GM21360 (cell line): ENCODE measurements at regions not wholly inside any gene's neighbourhood (a gene's known extent, or its start where the extent isn't known, plus 50 kb on each side); places are given as distances from the start of the nearest gene placed in this dataset.

Source experiments
- ATAC-seq: cut with Tn5 transposase; IDR thresholded peaks from one replicate; pipeline ENCODE4 v1.9.1; 2021; ENCODE audit warnings: mild to moderate bottlenecking, moderate library complexity; ENCODE audit not compliant: unreplicated experiment

- no peak for ATAC-seq
Observed at GRCh38 chr4:160161026-160161425, 1058.1 kb downstream of the RAPGEF2 start.

GRCh38 chr4:160175064-160175643 is 1072.3 kb downstream of the RAPGEF2 start:
- no peak for ATAC-seq

DNA sequence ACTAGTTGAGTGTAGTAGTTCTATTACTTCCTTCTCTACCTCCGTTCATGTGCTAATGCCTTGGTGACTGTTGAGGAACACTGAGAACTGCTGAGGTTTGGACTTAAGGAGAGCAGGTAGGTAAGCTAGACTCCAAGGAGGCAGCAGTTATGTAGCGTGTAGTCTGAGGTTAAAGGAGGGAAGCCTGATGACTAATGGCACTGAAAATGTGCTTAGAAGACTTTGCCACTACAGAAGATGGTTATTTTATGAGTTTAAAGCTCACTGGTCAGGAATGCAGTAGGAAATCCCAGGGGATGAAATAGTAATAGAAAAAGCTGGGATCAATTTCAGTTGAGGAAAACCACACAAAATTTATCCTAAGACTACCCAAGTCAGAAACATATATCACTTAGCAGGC is 1077.3 kb downstream of the RAPGEF2 start:
- ATAC-seq, result no peak

DNA sequence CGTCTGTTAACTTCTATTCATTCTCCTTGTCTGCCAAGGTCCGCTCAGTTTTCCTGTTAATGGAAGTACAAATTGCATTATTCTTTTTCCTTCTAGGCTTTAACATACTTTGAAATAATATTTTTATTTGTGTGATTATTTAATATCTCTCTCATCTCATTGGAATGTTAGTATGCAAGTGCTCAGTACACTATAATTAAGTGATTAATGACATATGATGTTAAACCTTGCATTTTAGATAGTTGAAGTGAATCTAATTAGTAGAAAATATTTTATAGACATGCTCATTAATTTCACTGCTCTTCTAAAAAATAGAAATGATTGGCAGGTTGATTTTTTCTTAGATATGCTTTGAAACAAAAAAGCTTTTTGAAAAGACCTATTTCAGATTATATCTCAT is 1079.8 kb downstream of the RAPGEF2 start:
- no peak for ATAC-seq

DNA sequence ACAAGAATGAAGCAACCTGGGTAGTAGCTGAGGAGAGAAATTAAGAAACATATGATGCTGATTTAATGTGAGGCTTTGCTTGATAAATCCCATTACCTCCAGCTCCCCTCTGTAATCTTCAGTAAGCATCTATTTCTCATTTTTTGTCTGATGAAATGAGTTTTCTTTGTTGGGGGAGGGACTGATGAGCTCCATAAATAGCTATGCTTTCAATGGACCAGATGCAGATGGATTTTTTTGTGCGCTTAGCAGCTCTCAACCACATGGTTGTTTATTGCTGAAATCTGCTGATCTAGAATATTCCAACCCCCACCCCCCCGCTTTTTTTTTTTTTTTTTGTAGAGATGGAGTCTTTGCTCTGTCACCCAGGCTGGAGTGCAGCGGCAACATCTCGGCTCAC is 1082.0 kb downstream of the RAPGEF2 start:
- no peak for ATAC-seq

DNA sequence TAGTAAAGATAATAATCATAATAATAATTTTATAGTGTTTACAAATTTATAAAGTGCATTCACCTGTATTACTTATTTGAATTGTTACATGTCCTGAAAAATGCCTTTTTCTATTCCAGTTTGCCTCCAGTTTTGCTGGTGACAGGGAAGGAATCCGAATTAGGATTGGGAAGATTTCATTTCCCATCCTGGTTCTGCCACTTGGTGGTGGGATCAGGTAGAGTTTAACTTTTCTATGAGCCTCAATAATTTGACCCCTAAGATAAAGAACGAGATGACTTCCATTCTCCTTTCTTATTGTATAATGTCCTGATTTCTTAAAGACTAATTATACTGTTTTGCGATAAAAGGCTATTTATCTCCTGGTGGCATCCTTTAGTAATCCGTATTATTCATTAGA is 1090.9 kb downstream of the RAPGEF2 start:
- ATAC-seq, result no peak

- no peak for ATAC-seq
Observed at GRCh38 chr4:160194716-160195115, 1091.8 kb downstream of the RAPGEF2 start.

DNA sequence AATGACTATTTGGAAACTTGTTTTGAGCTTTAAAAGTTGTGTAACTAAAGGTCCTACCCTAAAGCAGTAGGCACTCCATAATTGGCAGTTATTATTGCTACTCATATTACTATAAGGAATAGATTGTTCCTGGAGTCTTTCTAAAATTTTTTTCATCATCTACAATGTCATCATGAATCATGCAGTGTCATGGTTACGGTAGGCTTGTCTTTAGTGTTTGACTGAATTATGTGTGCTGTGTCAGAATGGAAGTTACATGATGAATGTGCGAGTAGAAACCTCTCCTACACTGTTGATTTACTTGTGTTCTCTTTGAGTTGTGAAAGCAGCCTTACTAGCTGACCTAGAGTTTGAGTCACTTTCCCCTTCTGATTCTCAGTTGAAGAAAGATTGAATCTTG is 1099.9 kb downstream of the RAPGEF2 start:
- ATAC-seq, result peak; percentile 49

- ATAC-seq, result no peak
Observed at GRCh38 chr4:160212078-160212477, 1109.2 kb downstream of the RAPGEF2 start.

DNA sequence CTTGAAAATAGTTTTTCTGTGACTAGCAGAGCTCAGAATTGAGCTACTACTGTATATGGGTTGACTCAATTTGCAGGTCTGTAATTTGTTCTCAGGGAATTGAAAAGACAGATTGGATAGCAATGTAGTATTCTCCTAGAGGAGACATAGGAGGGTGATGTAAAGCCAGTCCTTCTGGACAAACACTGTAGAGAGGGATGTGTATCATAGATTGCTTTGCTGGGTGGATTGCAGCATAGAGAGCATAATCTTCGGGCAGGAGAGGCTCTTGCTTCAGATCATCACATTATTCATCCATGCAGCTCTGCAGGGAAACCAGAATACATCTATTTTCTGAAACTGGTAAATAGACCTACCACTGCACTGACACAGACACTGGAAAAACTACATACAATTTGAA is 1110.5 kb downstream of the RAPGEF2 start:
- ATAC-seq, result no peak

DNA sequence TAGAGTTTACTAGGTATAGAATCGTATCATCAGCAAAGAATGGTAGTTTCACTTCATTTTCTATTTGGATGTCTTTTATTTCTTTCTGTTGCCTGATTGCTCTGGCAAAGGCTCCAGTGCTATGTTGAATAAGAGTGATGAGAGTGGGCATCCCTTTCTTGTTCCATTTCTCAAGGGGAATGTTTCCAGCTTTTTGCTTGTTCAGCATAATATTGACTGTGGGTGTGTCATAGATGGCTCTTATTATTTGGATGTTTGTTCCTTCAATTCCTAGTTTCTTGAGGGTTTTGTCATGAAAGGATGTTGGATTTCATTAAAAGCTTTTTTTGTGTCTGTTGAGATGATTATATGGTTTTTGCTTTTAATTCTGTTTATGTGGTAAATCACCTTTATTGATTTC is 1114.5 kb downstream of the RAPGEF2 start:
- no peak for ATAC-seq

GRCh38 chr4:160224049-160224448 is 1121.2 kb downstream of the RAPGEF2 start:
- no peak for ATAC-seq

- no peak for ATAC-seq
Observed at GRCh38 chr4:160233141-160233540, 1130.3 kb downstream of the RAPGEF2 start.

GRCh38 chr4:160235285-160235684 is 1132.4 kb downstream of the RAPGEF2 start:
- ATAC-seq, result no peak

DNA sequence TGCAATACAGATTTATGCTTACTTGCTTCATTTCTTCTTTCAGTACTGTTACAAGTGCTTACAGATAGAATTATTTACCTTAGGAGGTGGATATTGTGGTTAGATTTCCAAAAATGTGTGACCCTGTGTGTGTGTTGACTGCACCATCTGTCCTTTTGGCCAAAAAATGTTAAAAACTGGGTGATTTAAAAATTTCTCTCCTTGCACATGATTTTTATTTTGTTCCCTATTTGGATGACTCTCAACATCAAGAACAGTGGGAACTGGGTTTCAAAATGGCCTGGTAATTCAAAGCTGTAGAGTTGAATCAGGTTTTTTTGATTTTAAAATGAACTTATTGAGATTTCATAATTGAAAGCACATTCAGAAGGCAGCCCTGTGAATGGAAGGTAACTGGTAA is 1132.9 kb downstream of the RAPGEF2 start:
- no peak for ATAC-seq

DNA sequence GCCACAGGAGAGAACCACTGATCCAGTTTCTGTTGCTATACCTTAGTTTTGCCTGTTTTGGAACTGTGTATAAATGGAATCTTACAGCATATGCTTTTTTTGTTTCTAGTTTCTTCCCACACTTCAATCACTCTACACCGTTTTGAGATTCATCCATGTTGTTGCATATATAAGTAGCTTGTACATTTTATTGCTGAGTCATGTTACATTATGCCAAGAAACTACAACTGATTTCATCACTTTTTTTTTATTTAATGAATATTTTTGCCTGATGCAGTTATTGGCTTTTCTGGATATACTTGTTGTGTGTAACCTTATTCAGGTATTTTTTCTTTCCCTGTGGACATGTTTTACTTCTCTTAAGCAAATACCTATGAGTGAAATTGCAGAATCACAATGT is 1135.9 kb downstream of the RAPGEF2 start:
- ATAC-seq, result no peak

- ATAC-seq, result no peak
Observed at GRCh38 chr4:160247091-160247656, 1144.3 kb downstream of the RAPGEF2 start.

GRCh38 chr4:160251522-160252170 is 1148.8 kb downstream of the RAPGEF2 start:
- no peak for ATAC-seq

DNA sequence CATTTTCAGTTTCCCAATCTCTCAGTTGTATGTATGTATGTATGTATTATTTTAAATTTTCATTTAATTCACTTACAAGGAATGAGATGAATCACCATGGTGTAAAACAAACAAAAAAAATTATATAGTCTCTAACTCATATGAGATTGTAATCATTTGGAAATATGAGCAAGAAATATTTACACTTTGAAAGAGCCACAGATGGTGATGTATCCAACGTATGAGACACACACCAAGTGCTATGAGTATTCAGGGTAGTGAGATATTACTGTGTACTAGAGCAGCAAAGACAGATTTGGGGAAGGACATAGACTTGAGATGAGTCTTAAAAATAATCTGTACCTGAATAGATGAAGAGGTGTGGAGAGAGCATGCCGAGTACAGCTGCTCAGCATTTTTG is 1154.4 kb downstream of the RAPGEF2 start:
- ATAC-seq, result no peak

GRCh38 chr4:160265014-160265413 is 1162.1 kb downstream of the RAPGEF2 start:
- no peak for ATAC-seq

DNA sequence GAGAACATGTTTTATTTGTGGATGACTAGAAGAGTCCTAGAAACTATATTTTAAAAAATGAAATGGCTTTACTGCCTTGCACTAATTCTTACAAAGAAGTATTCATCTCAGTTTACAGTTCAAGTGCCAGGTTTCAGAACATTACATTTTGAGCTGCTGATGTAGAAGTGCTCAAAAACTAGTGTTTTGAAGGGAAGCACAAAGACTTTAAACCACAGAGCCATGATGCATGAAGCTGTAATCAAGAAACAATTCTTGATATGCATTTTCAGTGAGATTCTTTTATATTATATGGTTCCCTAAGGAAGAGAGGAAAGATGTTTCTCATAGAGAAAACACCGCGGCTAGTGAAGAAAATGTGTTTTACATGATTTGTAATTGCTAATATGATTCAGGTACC is 1163.0 kb downstream of the RAPGEF2 start:
- ATAC-seq, result no peak

GRCh38 chr4:160276785-160277325 is 1174.0 kb downstream of the RAPGEF2 start:
- ATAC-seq, result no peak
